Sciatic nerve (tissue), 2 donors: ENCODE measurements at regions not wholly inside any gene's neighbourhood (a gene's known extent, or its start where the extent isn't known, plus 50 kb on each side); places are given as distances from the start of the nearest gene placed in this dataset.

Source experiments
- ATAC-seq: fragments of 200-7000 bp; cut with Tn5 transposase; one replicate; pipeline ENCODE4 v1.9.1; 2020; ENCODE audit warnings: mild to moderate bottlenecking, moderate library complexity
- DNase-seq: peaks from one replicate; pipeline ENCODE4 v3.0.0-alpha.2; 2020; ENCODE audit warnings: low spot score
- intact Hi-C: fragments of 100-400 bp; cut with DNase I; formaldehyde crosslinking; loops from one replicate; pipeline ENCODE4 v1.14.2; 2022
- donor health status: DM: no; HTN: no; CAD: no.
- donor health status: DM: no; HTN: no; CAD: no.

- intact Hi-C loops, result no loop called here
- ATAC-seq, result no peak
- DNase-seq, result no peak
Measured at GRCh38 chr6:14431385-14432330, 314.1 kb downstream of the CD83 start.

GRCh38 chr6:14434916-14435690, 317.5 kb downstream of the CD83 start:
- intact Hi-C loops, result no loop called here
- no peak for DNase-seq
- ATAC-seq, result no peak

GRCh38 chr6:14436592-14437132, 319.1 kb downstream of the CD83 start:
- DNase-seq, result no peak
- no peak for ATAC-seq
- intact Hi-C loops, result no loop called here

- intact Hi-C loops, result no loop called here
- ATAC-seq, result no peak
Measured at GRCh38 chr6:14439419-14439818, 321.8 kb downstream of the CD83 start.

GRCh38 chr6:14440215-14440910, 322.8 kb downstream of the CD83 start:
- ATAC-seq, result peak; percentile 32
- DNase-seq, result no peak
- intact Hi-C loops, result no loop called here

More at GRCh38 chr6:14439419-14439818, 321.8 kb downstream of the CD83 start:
- no peak for DNase-seq

GRCh38 chr6:14440940-14441781, 323.6 kb downstream of the CD83 start:
- ATAC-seq (peak; percentile 88), DNase-seq (no peak)
- intact Hi-C loops, result no loop called here

GRCh38 chr6:14442242-14442641, 324.7 kb downstream of the CD83 start:
- ATAC-seq (peak; percentile 53), DNase-seq (no peak)
- intact Hi-C loops, result no loop called here

GRCh38 chr6:14443629-14444268, 326.2 kb downstream of the CD83 start:
- intact Hi-C loops, result no loop called here
- ATAC-seq (no peak), DNase-seq (no peak)

- ATAC-seq (no peak), DNase-seq (no peak)
- intact Hi-C loops, result no loop called here
Measured at GRCh38 chr6:14444295-14444972, 326.9 kb downstream of the CD83 start.

- intact Hi-C loops, result no loop called here
- DNase-seq, result no peak
- no peak for ATAC-seq
Measured at GRCh38 chr6:14447240-14447639, 329.7 kb downstream of the CD83 start.

GRCh38 chr6:14448246-14448645, 330.7 kb downstream of the CD83 start:
- ATAC-seq (no peak), DNase-seq (no peak)
- intact Hi-C loops, result no loop called here

- ATAC-seq, result no peak
- intact Hi-C loops, result no loop called here
Measured at GRCh38 chr6:14450133-14450504, 332.5 kb downstream of the CD83 start.

GRCh38 chr6:14450578-14450977, 333.0 kb downstream of the CD83 start:
- intact Hi-C loops, result no loop called here
- DNase-seq, result no peak
- no peak for ATAC-seq

More at GRCh38 chr6:14450133-14450504, 332.5 kb downstream of the CD83 start:
- DNase-seq, result no peak

GRCh38 chr6:14451594-14452374, 334.2 kb downstream of the CD83 start:
- ATAC-seq (no peak), DNase-seq (no peak)
- intact Hi-C loops, result no loop called here

- no peak for DNase-seq
- ATAC-seq, result no peak
- intact Hi-C loops, result no loop called here
Measured at GRCh38 chr6:14452567-14453527, 335.3 kb downstream of the CD83 start.
